ENCODE measurements at regions not wholly inside any gene's neighbourhood (a gene's known extent, or its start where the extent isn't known, plus 50 kb on each side); places are given as distances from the start of the nearest gene placed in this dataset.
A peak's percentile ranks its signal among the peaks of the same experiment; 100 is the strongest.

DNA sequence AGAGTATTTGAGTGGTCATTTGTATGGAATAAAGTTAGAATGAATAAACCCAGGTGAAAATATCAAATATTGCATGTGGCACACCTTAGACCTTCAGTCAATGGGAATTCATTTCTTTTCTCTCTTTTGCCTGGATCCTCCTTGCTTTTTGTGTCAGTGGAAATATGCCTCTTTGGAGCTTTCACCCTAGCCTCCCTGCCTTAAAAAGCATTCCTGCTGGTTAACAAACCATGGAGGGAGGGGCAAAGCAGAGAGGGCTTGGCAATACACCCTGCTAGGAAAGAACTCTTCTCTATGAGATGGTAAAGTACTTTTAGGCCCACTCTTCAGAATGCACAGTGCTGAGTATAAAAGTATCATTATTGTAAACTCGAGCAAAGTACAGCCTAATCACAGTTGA is 383.7 kb downstream of the DMAC1 start:
- no peak for DNase-seq
- no peak overlapping the region for H3K4me3 Mint-ChIP-seq (ENCODE audit: unreplicated experiment)
- TF ChIP-seq, protein P1, sequence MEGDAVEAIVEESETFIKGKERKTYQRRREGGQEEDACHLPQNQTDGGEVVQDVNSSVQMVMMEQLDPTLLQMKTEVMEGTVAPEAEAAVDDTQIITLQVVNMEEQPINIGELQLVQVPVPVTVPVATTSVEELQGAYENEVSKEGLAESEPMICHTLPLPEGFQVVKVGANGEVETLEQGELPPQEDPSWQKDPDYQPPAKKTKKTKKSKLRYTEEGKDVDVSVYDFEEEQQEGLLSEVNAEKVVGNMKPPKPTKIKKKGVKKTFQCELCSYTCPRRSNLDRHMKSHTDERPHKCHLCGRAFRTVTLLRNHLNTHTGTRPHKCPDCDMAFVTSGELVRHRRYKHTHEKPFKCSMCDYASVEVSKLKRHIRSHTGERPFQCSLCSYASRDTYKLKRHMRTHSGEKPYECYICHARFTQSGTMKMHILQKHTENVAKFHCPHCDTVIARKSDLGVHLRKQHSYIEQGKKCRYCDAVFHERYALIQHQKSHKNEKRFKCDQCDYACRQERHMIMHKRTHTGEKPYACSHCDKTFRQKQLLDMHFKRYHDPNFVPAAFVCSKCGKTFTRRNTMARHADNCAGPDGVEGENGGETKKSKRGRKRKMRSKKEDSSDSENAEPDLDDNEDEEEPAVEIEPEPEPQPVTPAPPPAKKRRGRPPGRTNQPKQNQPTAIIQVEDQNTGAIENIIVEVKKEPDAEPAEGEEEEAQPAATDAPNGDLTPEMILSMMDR (IDR thresholded peaks at IDR 0.05; ENCODE audit: partially characterized antibody, unreplicated experiment): no peak
- peaks cover 6% of the 10 kb centered on the region for H3K36me3 Mint-ChIP-seq (ENCODE audit: unreplicated experiment)
- no peak overlapping the region for H3K27ac Mint-ChIP-seq (ENCODE audit: unreplicated experiment)
- H3K9me3 Mint-ChIP-seq (ENCODE audit: unreplicated experiment): no peaks in the 10 kb centered on the region
- no peaks in the 10 kb centered on the region for H3K4me1 Mint-ChIP-seq (ENCODE audit: low read depth, unreplicated experiment)
- H3K27me3 Mint-ChIP-seq (ENCODE audit: unreplicated experiment): no peaks in the 10 kb centered on the region

DNA sequence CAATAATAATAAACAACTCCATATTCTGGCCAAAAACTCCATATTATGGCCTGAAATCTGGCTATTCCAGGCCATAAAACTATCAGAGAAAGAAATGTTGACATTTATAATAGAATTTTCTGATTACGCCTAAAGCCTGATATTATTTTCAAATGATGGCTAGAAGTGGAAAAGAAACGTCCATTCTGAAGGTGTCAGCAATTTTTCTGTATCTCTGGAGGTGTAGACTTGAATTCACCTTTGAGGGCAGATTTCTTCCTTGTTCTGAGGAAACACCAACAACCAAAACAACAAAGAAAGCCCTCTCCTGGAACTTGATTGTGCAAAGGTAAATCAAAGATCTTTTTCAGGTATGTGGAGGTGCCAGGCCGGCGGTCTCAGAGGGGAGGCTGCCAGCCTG is 390.7 kb downstream of the DMAC1 start:
- peaks cover 12% of the 10 kb centered on the region for H3K4me1 Mint-ChIP-seq (ENCODE audit: low read depth, unreplicated experiment)
- H3K36me3 Mint-ChIP-seq (ENCODE audit: unreplicated experiment): peaks cover 5% of the 10 kb centered on the region
- no peaks in the 10 kb centered on the region for H3K9me3 Mint-ChIP-seq (ENCODE audit: unreplicated experiment)
- TF ChIP-seq, protein P1 (IDR thresholded peaks at IDR 0.05; ENCODE audit: partially characterized antibody, unreplicated experiment): no peak
- no peaks in the 10 kb centered on the region for H3K27me3 Mint-ChIP-seq (ENCODE audit: unreplicated experiment)
- no peak for DNase-seq
- H3K4me3 Mint-ChIP-seq (ENCODE audit: unreplicated experiment): no peak overlapping the region
- H3K27ac Mint-ChIP-seq (ENCODE audit: unreplicated experiment): no peak overlapping the region

DNA sequence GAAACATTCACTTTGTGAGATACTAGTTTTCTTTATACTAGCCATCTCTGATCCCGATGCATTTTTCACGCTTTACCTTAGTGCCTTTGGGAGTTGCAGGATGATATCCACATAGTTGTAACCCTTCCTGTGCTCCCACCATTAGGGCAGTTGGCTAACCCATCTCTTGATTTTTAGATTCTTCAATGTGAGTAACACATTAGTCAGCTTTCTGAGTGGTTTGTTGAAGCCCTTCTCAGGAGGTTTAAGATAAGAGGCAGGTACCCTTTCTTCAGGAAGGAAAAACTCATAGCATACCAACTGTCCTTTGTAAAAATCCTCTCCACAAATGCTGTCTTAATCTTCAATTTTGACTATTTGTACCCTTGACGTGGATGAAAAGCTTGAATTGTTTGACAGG is 392.3 kb downstream of the DMAC1 start:
- TF ChIP-seq, protein P1 (IDR thresholded peaks at IDR 0.05; ENCODE audit: partially characterized antibody, unreplicated experiment): no peak
- no peaks in the 10 kb centered on the region for H3K27me3 Mint-ChIP-seq (ENCODE audit: unreplicated experiment)
- no peak overlapping the region for H3K27ac Mint-ChIP-seq (ENCODE audit: unreplicated experiment)
- peaks cover 5% of the 10 kb centered on the region for H3K36me3 Mint-ChIP-seq (ENCODE audit: unreplicated experiment)
- DNase-seq: no peak
- peaks cover 22% of the 10 kb centered on the region for H3K4me1 Mint-ChIP-seq (ENCODE audit: low read depth, unreplicated experiment)
- H3K9me3 Mint-ChIP-seq (ENCODE audit: unreplicated experiment): peaks cover 2% of the 10 kb centered on the region
- H3K4me3 Mint-ChIP-seq (ENCODE audit: unreplicated experiment): no peak overlapping the region

DNA sequence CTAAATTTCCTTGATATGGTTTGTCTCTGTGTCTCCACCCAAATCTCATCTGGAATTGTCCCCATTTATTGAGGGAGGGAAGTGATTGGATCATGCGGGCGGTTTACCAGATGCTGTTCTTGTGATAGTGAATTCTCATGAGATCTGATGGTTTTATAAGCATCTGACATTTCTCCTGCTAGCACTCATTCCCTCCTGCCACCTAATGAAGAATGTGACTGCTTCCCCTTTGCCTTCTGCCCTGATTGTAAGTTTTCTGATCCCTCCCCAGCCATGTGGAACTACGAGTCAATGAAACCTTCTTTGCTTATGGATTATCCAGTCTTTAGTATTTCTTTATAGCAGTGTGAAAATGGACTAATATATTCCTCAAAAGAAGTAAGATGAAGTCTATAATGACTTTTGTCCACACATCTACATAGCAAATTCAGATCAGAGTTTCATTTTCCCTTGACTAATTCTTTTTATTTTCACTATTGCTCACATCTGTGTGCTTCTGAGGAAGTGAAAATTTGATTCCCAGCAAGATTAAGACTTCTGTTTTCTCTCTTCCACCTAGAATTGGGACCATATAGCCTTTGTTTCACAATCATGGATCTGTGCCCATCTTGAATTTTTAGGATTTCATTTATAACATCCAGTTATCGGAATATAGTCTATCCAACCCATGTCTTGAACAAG is 393.5 kb downstream of the DMAC1 start:
- Mint-ChIP-seq H3K27ac (ENCODE audit: unreplicated experiment) (no peak overlapping the region), H3K36me3 (ENCODE audit: unreplicated experiment) (peaks cover 5% of the 10 kb centered on the region), H3K9me3 (ENCODE audit: unreplicated experiment) (peaks cover 6% of the 10 kb centered on the region), H3K4me3 (ENCODE audit: unreplicated experiment) (no peak overlapping the region), H3K4me1 (ENCODE audit: low read depth, unreplicated experiment) (peaks cover 30% of the 10 kb centered on the region), H3K27me3 (ENCODE audit: unreplicated experiment) (peaks cover 2% of the 10 kb centered on the region)
- DNase-seq: no peak
- TF ChIP-seq, protein P1 (IDR thresholded peaks at IDR 0.05; ENCODE audit: partially characterized antibody, unreplicated experiment): no peak

DNA sequence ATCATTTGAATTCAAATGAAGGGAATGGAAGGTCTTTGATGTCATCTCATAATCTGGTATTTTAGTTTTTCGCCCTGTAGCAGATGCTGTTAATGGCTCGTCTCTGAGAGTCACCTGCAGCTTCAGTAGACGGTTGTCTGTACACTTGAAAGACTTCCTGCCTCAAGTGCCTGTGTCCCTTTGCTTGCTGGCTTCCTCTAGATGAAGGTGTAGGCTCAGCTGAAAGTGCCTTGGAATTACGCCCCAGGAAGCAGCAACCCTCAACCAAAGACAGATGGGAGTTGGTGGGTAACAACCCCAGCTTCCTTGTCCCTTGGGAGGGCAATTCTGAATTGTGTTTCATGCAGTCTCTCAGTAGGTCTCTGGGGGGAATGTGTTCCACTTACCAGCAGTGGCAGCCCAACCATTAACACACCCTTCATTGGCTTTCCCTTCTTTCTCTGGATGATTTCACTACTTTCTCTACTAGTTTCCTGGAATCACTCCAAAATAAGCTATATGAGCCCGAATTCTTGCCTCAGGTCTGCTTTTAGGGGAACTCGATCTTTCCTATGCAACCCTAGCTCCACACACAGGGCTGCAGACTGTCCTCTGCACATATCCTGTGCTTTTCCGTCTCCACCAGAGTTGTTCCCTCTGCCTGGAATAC is 395.6 kb downstream of the DMAC1 start:
- Mint-ChIP-seq H3K27ac (ENCODE audit: unreplicated experiment) (peak overlapping the region; percentile 46), H3K4me3 (ENCODE audit: unreplicated experiment) (no peak overlapping the region), H3K9me3 (ENCODE audit: unreplicated experiment) (peaks cover 6% of the 10 kb centered on the region), H3K36me3 (ENCODE audit: unreplicated experiment) (peaks cover 5% of the 10 kb centered on the region), H3K27me3 (ENCODE audit: unreplicated experiment) (peaks cover 2% of the 10 kb centered on the region), H3K4me1 (ENCODE audit: low read depth, unreplicated experiment) (peaks cover 30% of the 10 kb centered on the region)
- TF ChIP-seq, protein P1 (IDR thresholded peaks at IDR 0.05; ENCODE audit: partially characterized antibody, unreplicated experiment): no peak
- no peak for DNase-seq

Data from glutamatergic neuron (in vitro differentiated cells).